ENCODE measurements at regions not wholly inside any gene's neighbourhood (a gene's known extent, or its start where the extent isn't known, plus 50 kb on each side); places are given as distances from the start of the nearest gene placed in this dataset.

DNA sequence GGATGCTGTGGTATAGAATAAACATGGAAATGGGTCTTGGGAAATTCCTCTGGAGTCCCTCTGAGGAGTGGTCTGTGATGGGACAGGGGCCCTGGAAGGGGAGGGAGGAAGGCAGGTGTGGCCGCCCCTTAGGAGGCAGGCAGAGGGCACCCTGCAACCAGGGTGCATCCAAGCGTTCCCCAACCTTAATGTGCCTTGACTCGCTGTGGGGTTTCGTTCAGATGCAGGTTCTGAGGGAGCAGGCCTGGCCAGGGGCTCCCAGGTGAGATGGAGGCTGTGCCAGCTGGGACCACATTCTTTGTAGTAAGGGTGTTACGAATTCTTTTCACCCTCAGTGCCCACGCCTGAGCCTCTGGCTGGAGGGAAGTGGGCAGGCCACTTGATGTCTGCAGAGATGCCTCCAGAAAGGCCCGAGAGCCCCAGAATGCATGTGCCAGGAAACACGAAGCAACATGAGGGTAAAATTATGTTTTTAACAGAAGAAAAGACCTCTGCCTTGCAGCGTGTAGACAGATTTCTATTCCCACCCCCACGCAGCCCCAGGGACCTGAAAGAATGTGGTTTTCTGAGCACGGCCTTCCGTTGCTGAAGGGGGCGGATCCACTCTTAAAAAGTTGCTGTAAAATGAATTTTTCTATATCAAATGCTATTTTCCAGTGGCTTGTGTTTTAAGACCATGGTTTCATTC, 150.4 kb upstream of the IER5L start:
- TF ChIP-seq, protein P1, sequence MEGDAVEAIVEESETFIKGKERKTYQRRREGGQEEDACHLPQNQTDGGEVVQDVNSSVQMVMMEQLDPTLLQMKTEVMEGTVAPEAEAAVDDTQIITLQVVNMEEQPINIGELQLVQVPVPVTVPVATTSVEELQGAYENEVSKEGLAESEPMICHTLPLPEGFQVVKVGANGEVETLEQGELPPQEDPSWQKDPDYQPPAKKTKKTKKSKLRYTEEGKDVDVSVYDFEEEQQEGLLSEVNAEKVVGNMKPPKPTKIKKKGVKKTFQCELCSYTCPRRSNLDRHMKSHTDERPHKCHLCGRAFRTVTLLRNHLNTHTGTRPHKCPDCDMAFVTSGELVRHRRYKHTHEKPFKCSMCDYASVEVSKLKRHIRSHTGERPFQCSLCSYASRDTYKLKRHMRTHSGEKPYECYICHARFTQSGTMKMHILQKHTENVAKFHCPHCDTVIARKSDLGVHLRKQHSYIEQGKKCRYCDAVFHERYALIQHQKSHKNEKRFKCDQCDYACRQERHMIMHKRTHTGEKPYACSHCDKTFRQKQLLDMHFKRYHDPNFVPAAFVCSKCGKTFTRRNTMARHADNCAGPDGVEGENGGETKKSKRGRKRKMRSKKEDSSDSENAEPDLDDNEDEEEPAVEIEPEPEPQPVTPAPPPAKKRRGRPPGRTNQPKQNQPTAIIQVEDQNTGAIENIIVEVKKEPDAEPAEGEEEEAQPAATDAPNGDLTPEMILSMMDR (IDR thresholded peaks at IDR 0.05): no peak
- TF ChIP-seq ZFX (IDR thresholded peaks at IDR 0.05; ENCODE audit: borderline replicate concordance): no peak

Data from 22Rv1 (cell line).